ENCODE measurements at regions not wholly inside any gene's neighbourhood (a gene's known extent, or its start where the extent isn't known, plus 50 kb on each side); places are given as distances from the start of the nearest gene placed in this dataset.

GRCh38 chr2:10517351-10518043 lies 69.4 kb upstream of the ODC1 start (continued):
- TF ChIP-seq MAX (IDR thresholded peaks at IDR 0.05), result no peak

GRCh38 chr2:10515887-10516286 lies 67.8 kb upstream of the ODC1 start:
- Histone ChIP-seq H3K9ac (ENCODE audit: low read depth in 1 of 2, low read length in 2 of 2) (no peak overlapping the region), H3K27ac (ENCODE audit: low read depth in 1 of 2, low read length in 2 of 2) (no peak overlapping the region), H3K4me1 (ENCODE audit: control insufficient read depth in 4 of 4, insufficient read depth in 4 of 4, low read length in 3 of 4) (no peaks in the 10 kb centered on the region), H3K9me3 (ENCODE audit: control insufficient read depth in 4 of 4, low read length in 3 of 4) (peaks cover 3 to 8% (median 4%) of the 10 kb centered on the region in 4 donors), H3K4me3 (ENCODE audit: low read depth in 1 of 3, low read length in 3 of 3) (no peak overlapping the region), H3K27me3 (ENCODE audit: control insufficient read depth in 4 of 4, insufficient read depth in 4 of 4, low read length in 3 of 4) (no peaks in the 10 kb centered on the region), H3K36me3 (ENCODE audit: control insufficient read depth in 4 of 4, insufficient read depth in 3 of 4, low read depth in 1 of 4, low read length in 3 of 4) (no peaks in the 10 kb centered on the region)
- TF ChIP-seq SP1 (IDR thresholded peaks at IDR 0.05), result no peak
- TF ChIP-seq RXRA (IDR thresholded peaks at IDR 0.05), result no peak
- TF ChIP-seq MAX (IDR thresholded peaks at IDR 0.05), result no peak
- TF ChIP-seq ATF3 (IDR thresholded peaks at IDR 0.05), result no peak
- TF ChIP-seq JUND (IDR thresholded peaks at IDR 0.05), result no peak
- no peak for TF ChIP-seq YY1 (IDR thresholded peaks at IDR 0.05)
- TF ChIP-seq HNF4G (IDR thresholded peaks at IDR 0.05), result no peak
- no peak for TF ChIP-seq REST (IDR thresholded peaks at IDR 0.05)
- TF ChIP-seq NR2F2 (IDR thresholded peaks at IDR 0.05), result no peak
- no peak for DNase-seq (ENCODE audit: low spot score)
- 49% methylated on average over 1 of the region's 1 CpG for WGBS

DNA sequence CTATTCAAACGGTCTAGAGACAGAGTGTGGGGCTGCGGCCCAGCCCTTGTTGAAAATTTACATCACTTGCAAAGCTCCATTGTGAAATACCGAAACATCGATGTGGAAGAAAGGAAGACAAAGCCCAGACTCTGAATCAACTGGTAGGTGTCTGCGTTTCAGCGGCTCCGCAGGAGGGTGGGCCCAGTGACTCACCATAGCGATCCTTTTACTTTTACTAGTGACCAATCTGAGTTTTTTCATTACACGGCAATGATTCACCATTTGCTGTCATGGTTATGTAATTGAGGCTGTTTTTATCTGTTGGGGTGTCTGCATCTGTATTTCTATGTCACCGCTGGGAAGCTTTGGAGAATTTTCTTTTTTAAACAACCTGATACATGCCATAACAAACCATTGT lies 66.6 kb upstream of the ODC1 start:
- peaks cover 3 to 8% (median 4%) of the 10 kb centered on the region in 4 donors for H3K9me3 ChIP-seq (ENCODE audit: control insufficient read depth in 4 of 4, low read length in 3 of 4)
- H3K4me3 ChIP-seq (ENCODE audit: low read depth in 1 of 3, low read length in 3 of 3), result no peak overlapping the region
- no peaks in the 10 kb centered on the region for H3K4me1 ChIP-seq (ENCODE audit: control insufficient read depth in 4 of 4, insufficient read depth in 4 of 4, low read length in 3 of 4)
- H3K27ac ChIP-seq (ENCODE audit: low read depth in 1 of 2, low read length in 2 of 2), result no peak overlapping the region
- TF ChIP-seq GABPA (IDR thresholded peaks at IDR 0.05 in 1 of 2, conservative IDR thresholded peaks at IDR 0.05 in 1 of 2) (no peak), RAD21 (IDR thresholded peaks at IDR 0.05) (no peak), FOXA2 (IDR thresholded peaks at IDR 0.05) (no peak), JUND (IDR thresholded peaks at IDR 0.05) (no peak), HNF4G (IDR thresholded peaks at IDR 0.05) (no peak), MAX (IDR thresholded peaks at IDR 0.05) (no peak), SP1 (IDR thresholded peaks at IDR 0.05) (no peak), TAF1 (conservative IDR thresholded peaks at IDR 0.05) (no peak), HNF4A (conservative IDR thresholded peaks at IDR 0.05) (no peak), CTCF (IDR thresholded peaks at IDR 0.05; ENCODE audit: low read depth, low read length, missing input control) (no peak), ATF3 (IDR thresholded peaks at IDR 0.05) (no peak), NR2F2 (IDR thresholded peaks at IDR 0.05) (no peak)
- TF ChIP-seq, protein P1, sequence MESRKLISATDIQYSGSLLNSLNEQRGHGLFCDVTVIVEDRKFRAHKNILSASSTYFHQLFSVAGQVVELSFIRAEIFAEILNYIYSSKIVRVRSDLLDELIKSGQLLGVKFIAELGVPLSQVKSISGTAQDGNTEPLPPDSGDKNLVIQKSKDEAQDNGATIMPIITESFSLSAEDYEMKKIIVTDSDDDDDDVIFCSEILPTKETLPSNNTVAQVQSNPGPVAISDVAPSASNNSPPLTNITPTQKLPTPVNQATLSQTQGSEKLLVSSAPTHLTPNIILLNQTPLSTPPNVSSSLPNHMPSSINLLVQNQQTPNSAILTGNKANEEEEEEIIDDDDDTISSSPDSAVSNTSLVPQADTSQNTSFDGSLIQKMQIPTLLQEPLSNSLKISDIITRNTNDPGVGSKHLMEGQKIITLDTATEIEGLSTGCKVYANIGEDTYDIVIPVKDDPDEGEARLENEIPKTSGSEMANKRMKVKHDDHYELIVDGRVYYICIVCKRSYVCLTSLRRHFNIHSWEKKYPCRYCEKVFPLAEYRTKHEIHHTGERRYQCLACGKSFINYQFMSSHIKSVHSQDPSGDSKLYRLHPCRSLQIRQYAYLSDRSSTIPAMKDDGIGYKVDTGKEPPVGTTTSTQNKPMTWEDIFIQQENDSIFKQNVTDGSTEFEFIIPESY (IDR thresholded peaks at IDR 0.05), result no peak
- WGBS, result 90% methylated on average over 10 of the region's 10 CpGs
- no peaks in the 10 kb centered on the region for H3K27me3 ChIP-seq (ENCODE audit: control insufficient read depth in 4 of 4, insufficient read depth in 4 of 4, low read length in 3 of 4)
- no peak overlapping the region for H3K9ac ChIP-seq (ENCODE audit: low read depth in 1 of 2, low read length in 2 of 2)
- no peaks in the 10 kb centered on the region for H3K36me3 ChIP-seq (ENCODE audit: control insufficient read depth in 4 of 4, insufficient read depth in 3 of 4, low read depth in 1 of 4, low read length in 3 of 4)
- DNase-seq (ENCODE audit: low spot score), result no peak
